WTC11 (cell line): ENCODE measurements at regions not wholly inside any gene's neighbourhood (a gene's known extent, or its start where the extent isn't known, plus 50 kb on each side); places are given as distances from the start of the nearest gene placed in this dataset.

Experiments used
- FOXK1 ChIP-seq: sonication (generic); formaldehyde crosslinking; IDR thresholded peaks from 2 replicates; pipeline ENCODE4 v1.8.0; 2022; ENCODE audit warnings: mild to moderate bottlenecking, moderate library complexity, missing genetic modification reagents
- GABPB1 ChIP-seq: sonication (generic); formaldehyde crosslinking; IDR thresholded peaks from 2 replicates; pipeline ENCODE4 v1.8.1; 2023; ENCODE audit warnings: mild to moderate bottlenecking, missing genetic modification reagents

GRCh38 chr3:196140224-196140623 lies 58.3 kb upstream of the TFRC start:
- TF ChIP-seq GABPB1, result no peak
- no peak for TF ChIP-seq FOXK1 (CRISPR knock-in tag)
